Astrocyte (in vitro differentiated cells and primary cell): ENCODE measurements at regions not wholly inside any gene's neighbourhood (a gene's known extent, or its start where the extent isn't known, plus 50 kb on each side); places are given as distances from the start of the nearest gene placed in this dataset.

Experiments used
- DNase-seq: peaks from one replicate; pipeline ENCODE4 v3.0.0-alpha.2; 2010; ENCODE audit warnings: low read depth
- FAIRE-seq: peaks from 2 replicates; lab custom pipeline; 2011; peaks lifted over from hg19 to GRCh38; lab: Jason Lieb, UNC
- H2AFZ ChIP-seq: 2 replicates; pipeline ENCODE4 v1.6.0; 2012; ENCODE audit warnings: low read depth, low read length, inconsistent platforms
- H3K27ac ChIP-seq: 2 replicates; pipeline ENCODE4 v1.5.1; 2011; ENCODE audit warnings: low read depth, low read length, inconsistent platforms
- H3K27me3 ChIP-seq: 2 replicates; pipeline ENCODE4 v1.6.0; 2011; ENCODE audit warnings: low read length, inconsistent platforms; ENCODE audit not compliant: insufficient read depth
- H3K36me3 ChIP-seq: 2 replicates; pipeline ENCODE4 v1.5.1; 2011; ENCODE audit warnings: low read length, inconsistent platforms; ENCODE audit not compliant: insufficient read depth
- H3K4me1 ChIP-seq: 2 replicates; pipeline ENCODE4 v1.5.1; 2011; ENCODE audit warnings: low read length, inconsistent platforms; ENCODE audit not compliant: insufficient read depth
- H3K4me2 ChIP-seq: 2 replicates; pipeline ENCODE4 v1.6.0; 2012; ENCODE audit warnings: low read length, inconsistent platforms
- H3K4me3 ChIP-seq: 2 replicates; pipeline ENCODE4 v1.5.1; 2011; ENCODE audit warnings: low read depth, mild to moderate bottlenecking, low read length, inconsistent platforms; ENCODE audit not compliant: insufficient read depth
- H3K79me2 ChIP-seq: 2 replicates; pipeline ENCODE4 v1.6.0; 2012; ENCODE audit warnings: mild to moderate bottlenecking, low read length, inconsistent platforms; ENCODE audit not compliant: insufficient read depth
- H3K9ac ChIP-seq: 2 replicates; pipeline ENCODE4 v1.6.0; 2012; ENCODE audit warnings: mild to moderate bottlenecking, low read length, inconsistent platforms
- H3K9me3 ChIP-seq: 2 replicates; pipeline ENCODE4 v1.5.1; 2012; ENCODE audit warnings: low read depth, mild to moderate bottlenecking, low read length, inconsistent platforms; ENCODE audit not compliant: insufficient read depth
- H4K20me1 ChIP-seq: 2 replicates; pipeline ENCODE4 v1.6.0; 2012; ENCODE audit warnings: low read length, inconsistent platforms; ENCODE audit not compliant: insufficient read depth
- H3K27ac Mint-ChIP-seq: one replicate; pipeline ENCODE4 v1.8.0; 2021; ENCODE audit warnings: mild to moderate bottlenecking, mixed read lengths; ENCODE audit not compliant: unreplicated experiment
- H3K27me3 Mint-ChIP-seq: one replicate; pipeline ENCODE4 v1.8.0; 2021; ENCODE audit warnings: low read depth, mixed read lengths; ENCODE audit not compliant: unreplicated experiment
- H3K36me3 Mint-ChIP-seq: one replicate; pipeline ENCODE4 v1.8.0; 2021; ENCODE audit warnings: low read depth, mixed read lengths; ENCODE audit not compliant: unreplicated experiment
- H3K4me1 Mint-ChIP-seq: one replicate; pipeline ENCODE4 v1.8.0; 2021; ENCODE audit warnings: low read depth, mixed read lengths; ENCODE audit not compliant: unreplicated experiment
- H3K4me3 Mint-ChIP-seq: one replicate; pipeline ENCODE4 v1.8.0; 2021; ENCODE audit warnings: mild to moderate bottlenecking, moderate library complexity, mixed read lengths; ENCODE audit not compliant: unreplicated experiment
- H3K9me3 Mint-ChIP-seq: one replicate; pipeline ENCODE4 v1.8.0; 2021; ENCODE audit warnings: mild to moderate bottlenecking, mixed read lengths; ENCODE audit not compliant: unreplicated experiment
- CTCF ChIP-seq: IDR thresholded peaks from 2 replicates; pipeline ENCODE4 v1.5.1; 2011; ENCODE audit warnings: low read depth, mild to moderate bottlenecking, inconsistent platforms, low read length, moderate library complexity; ENCODE audit not compliant: insufficient read depth
- EZH2 ChIP-seq: IDR thresholded peaks from 2 replicates; pipeline ENCODE4 v1.6.1; 2012; ENCODE audit warnings: mild to moderate bottlenecking, low read length, inconsistent platforms; ENCODE audit not compliant: insufficient read depth

- H3K4me3 ChIP-seq, result no peak overlapping the region
- DNase-seq, result no peak
- Mint-ChIP-seq H3K9me3 (peaks cover 4% of the 10 kb centered on the region), H3K27ac (no peak overlapping the region), H3K27me3 (peaks cover 2% of the 10 kb centered on the region), H3K36me3 (no peaks in the 10 kb centered on the region), H3K4me3 (no peak overlapping the region), H3K4me1 (peaks cover 2% of the 10 kb centered on the region)
- no peaks in the 10 kb centered on the region for H4K20me1 ChIP-seq
- TF ChIP-seq CTCF (peak; percentile 34), EZH2 (no peak)
- no peak overlapping the region for H3K9ac ChIP-seq
- no peaks in the 10 kb centered on the region for H3K36me3 ChIP-seq
- FAIRE-seq, result no peak
- H3K79me2 ChIP-seq, result no peaks in the 10 kb centered on the region
- H3K4me2 ChIP-seq, result no peak overlapping the region
- no peaks in the 10 kb centered on the region for H3K9me3 ChIP-seq
- H3K27ac ChIP-seq, result no peak overlapping the region
- H2AFZ ChIP-seq, result no peak overlapping the region
- no peaks in the 10 kb centered on the region for H3K4me1 ChIP-seq
- H3K27me3 ChIP-seq, result no peaks in the 10 kb centered on the region
These were observed 94.2 kb upstream of the EXOC2 start for GRCh38 chr6:786946-787763.

- Mint-ChIP-seq H3K27me3 (peaks cover 8% of the 10 kb centered on the region), H3K4me1 (peaks cover 17% of the 10 kb centered on the region), H3K9me3 (no peaks in the 10 kb centered on the region), H3K27ac (no peak overlapping the region), H3K36me3 (no peaks in the 10 kb centered on the region), H3K4me3 (no peak overlapping the region)
- Histone ChIP-seq H3K27me3 (no peaks in the 10 kb centered on the region), H3K4me2 (no peak overlapping the region), H4K20me1 (no peaks in the 10 kb centered on the region), H3K27ac (no peak overlapping the region), H3K9ac (no peak overlapping the region), H2AFZ (no peak overlapping the region), H3K4me1 (no peaks in the 10 kb centered on the region), H3K9me3 (no peaks in the 10 kb centered on the region), H3K36me3 (no peaks in the 10 kb centered on the region), H3K4me3 (no peak overlapping the region), H3K79me2 (no peaks in the 10 kb centered on the region)
- FAIRE-seq (no peak), DNase-seq (no peak)
- no peak for TF ChIP-seq CTCF
- no peak for TF ChIP-seq EZH2
These were observed 91.2 kb upstream of the EXOC2 start for GRCh38 chr6:783966-784735.
